GM04503 (cell line): ENCODE measurements at regions not wholly inside any gene's neighbourhood (a gene's known extent, or its start where the extent isn't known, plus 50 kb on each side); places are given as distances from the start of the nearest gene placed in this dataset.

Experiments used
- DNase-seq: peaks from one replicate; pipeline ENCODE4 v3.0.0-alpha.2; 2012; ENCODE audit warnings: low read depth

- DNase-seq: no peak
Measured at GRCh38 chr5:74094096-74094781, 468.2 kb downstream of the ARHGEF28 start.

- no peak for DNase-seq
Measured at GRCh38 chr5:74093561-74093960, 467.6 kb downstream of the ARHGEF28 start.

GRCh38 chr5:74092766-74093165 lies 466.8 kb downstream of the ARHGEF28 start:
- no peak for DNase-seq

DNA sequence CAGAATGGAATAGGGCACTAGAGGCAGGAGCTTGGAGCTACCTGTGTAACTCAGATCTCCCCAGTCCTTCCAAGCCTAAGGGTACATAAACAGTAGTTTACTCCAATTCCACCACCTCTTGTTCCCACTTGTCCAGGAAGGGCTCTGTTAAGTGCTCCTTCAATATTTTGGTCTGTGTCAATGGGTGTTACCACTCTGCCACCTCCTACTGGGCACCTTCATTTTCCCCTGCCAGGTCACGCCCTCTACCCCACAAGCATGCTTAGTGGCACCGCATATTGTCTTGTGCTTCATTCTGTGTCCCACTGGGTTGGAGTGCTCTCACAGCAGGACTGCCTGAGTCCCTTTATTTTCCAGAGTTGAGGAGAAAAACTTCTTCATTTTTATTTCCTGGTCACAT lies 459.8 kb downstream of the ARHGEF28 start:
- DNase-seq: no peak

DNA sequence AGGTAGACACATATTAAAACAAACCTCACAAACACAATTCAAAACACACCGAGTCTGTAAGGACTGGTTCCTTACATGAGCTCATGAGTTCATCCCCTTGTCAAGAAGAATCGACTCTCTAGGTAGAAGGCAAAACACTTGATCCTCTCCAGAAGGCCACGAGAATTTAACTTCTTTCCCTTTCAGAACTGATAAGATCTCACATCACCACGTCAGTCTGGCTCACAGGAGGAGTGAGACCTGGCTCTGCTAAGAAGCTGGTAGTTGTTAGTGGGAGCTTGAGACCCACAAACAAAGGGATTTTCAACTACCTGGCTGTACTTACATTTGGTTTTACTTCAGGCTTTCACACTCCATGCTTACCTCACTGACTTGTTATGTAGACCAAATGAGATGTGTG lies 459.2 kb downstream of the ARHGEF28 start:
- no peak for DNase-seq

- no peak for DNase-seq
Measured at GRCh38 chr5:74083096-74083791, 457.2 kb downstream of the ARHGEF28 start.

GRCh38 chr5:74082512-74083055 lies 456.6 kb downstream of the ARHGEF28 start:
- no peak for DNase-seq

DNA sequence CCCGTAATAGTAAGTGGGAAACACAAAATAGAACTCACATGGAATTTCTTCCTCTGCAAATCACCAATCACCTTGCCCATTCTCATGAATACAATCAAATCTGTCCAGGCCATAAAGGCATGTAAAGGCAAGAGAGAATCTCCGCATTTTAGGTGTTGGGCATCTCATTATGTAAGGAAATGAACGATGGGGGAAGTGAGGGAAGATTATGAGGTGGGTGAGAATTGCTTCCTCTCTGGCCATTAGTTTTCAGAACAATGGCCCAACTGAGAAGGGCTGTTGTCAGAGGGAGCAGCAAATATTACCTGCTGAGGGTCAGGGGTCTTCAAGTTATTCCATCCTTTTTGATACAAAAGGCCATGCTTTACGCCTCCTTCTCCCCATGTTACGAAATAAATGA lies 455.1 kb downstream of the ARHGEF28 start:
- DNase-seq: no peak

DNA sequence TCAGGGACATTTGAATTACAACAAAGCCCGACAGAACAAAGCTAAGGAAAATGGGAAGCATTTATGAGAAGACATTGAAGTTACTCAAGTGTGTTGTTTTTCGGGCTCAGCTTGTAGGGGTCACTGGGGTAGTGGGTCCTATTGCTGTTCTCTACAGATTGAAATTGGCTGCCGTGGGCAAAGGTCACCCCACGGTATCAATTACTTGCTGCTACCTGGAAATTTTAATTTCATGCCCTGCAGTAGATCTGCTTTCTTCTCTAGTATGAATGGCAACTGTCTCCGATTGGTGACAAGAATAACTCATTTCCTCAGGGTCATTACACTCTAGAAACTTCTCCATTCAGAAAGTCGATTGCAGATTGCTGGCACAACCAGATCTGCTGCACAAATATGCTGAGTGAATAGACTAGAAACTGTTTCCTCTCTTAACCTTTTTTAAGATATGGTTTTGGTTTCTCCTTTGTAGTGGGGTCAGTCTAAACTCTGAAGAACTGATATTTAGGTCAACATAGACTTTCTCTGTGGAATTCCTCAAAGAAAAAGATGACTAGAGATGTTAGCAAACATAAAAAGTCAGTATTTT lies 454.1 kb downstream of the ARHGEF28 start:
- no peak for DNase-seq

GRCh38 chr5:74075501-74076484 lies 449.8 kb downstream of the ARHGEF28 start:
- no peak for DNase-seq

DNA sequence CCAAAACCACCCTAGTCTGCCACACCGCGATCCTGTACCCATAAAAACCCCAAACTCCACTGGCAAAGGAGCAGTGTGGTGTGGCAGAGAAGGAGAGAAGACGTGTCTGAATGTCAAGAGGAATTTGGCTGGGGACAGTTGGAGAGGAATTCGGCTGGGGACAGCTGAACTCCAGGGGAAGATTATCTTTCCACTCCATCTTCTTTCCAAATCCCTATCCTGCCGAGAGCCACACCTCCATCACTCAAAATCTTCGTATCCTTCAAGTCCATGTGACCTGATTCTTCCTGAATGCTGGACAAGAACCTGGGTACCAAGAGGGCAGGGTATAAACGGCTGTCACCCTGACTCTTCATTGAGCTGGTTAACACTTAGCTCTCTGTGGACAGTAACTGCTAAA lies 448.1 kb downstream of the ARHGEF28 start:
- DNase-seq: no peak

- no peak for DNase-seq
Measured at GRCh38 chr5:74073257-74073656, 447.3 kb downstream of the ARHGEF28 start.

DNA sequence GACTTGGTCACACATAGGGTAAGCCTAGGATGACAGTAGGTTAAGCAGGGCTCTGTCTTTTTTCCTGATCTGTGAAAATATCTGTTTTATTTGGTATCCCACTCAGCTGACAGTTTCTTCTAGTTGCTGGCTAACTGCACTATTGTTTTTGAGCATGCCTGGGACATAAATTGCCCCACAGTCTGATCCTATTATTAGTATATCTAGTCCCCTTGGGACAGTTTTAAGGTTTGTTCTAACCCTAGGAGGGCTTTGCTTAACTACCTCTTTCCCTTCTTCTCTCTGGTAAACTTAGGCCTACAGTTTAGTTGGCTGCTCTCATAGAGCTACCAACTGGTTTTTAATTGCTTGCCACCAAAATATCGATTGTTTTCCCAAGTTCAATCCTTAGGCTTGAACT lies 446.6 kb downstream of the ARHGEF28 start:
- no peak for DNase-seq

DNA sequence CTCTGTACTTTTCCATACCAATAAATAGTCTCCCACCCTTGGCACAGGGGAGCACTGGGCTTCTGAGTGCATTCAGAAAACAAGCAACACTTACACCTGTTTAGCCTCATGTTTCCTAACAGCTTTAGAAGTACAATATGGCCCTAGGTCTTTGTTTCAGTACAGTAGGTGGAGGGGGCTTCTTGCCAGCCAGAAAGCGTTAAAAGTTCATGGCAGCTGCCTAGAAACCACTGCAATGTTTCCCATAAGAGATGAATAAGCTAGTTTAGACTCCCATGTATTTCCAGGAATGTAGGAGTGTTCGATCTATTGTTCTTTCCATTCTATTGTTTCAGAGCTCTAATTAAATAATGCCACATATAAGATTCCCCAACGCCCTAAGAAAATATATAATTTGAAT lies 444.8 kb downstream of the ARHGEF28 start:
- no peak for DNase-seq

GRCh38 chr5:74069741-74070140 lies 443.7 kb downstream of the ARHGEF28 start:
- DNase-seq: no peak

DNA sequence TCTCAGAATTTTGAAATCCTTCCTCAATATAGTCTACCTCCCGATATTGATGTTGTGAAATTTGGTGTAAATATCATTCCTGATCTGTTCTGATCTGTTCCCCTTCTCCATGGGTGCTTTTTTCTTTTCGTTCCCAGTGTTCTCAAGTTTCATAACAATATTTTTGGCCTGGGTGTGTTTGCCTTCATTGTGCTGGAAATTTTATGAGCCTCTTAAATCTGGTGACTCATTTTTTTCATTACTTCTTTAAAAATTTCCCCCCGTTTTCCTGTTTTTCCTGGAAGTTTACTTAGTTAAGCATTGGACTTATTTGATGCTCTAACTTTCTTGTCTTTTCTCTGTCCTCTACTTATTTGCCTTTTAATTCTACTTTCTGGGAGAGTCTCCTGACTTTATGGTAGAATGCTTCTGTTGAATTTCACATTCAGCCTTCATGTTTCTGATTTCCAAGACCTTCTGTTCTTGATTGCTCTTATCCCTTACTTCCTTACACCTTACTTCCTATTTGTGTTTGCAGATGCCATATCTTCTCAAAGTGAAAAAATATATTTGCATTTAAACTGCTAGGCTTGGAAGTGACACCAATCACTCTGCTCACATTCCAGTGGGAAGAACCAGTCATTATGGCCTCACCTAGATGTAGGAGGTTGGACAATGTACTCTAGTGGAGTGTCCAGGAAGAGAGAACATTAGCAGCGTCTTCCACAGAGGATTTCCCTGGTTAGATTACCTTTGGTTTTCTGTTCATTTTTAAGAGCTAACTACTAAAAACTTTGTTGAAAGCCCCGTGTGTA lies 441.9 kb downstream of the ARHGEF28 start:
- peak; percentile 32 for DNase-seq

- DNase-seq: no peak
Measured at GRCh38 chr5:74064911-74065310, 438.9 kb downstream of the ARHGEF28 start.

GRCh38 chr5:74064225-74064624 lies 438.2 kb downstream of the ARHGEF28 start:
- DNase-seq: no peak

DNA sequence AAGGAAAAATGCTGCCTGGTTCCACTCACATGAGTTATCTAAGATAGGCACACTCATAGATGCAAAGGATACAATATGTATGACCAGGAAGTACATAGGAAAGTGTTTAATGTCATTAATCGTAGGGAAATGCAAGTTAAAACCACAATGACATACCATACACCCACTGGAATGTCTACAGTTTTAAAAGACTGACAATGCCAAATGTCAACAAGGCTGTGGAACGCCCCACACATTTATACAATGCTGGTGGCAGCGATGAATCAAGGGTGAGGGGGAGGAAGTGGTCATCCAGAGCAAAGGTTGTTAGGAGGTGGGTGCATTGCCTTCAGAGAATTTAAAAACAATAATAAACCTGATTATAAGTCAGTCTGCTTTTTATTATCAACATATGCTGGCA lies 437.8 kb downstream of the ARHGEF28 start:
- DNase-seq: peak; percentile 49

DNA sequence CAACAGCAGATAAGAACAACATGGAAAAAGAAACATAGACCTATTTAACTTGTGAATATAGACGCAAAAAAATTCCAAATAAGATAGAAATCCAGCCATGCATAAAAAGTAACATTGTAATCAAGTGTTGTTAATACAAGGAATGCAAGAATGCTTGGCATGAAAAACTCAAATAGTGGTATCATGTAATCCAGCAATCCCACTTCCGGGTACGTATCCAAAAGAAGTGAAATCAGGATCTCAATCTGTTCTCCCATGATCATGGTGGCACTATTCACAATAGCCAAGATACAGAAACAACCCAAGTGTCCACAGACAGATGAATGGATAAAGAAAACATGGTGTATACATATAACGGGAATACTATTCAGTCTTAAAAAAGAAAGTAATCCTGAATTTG lies 437.4 kb downstream of the ARHGEF28 start:
- no peak for DNase-seq

DNA sequence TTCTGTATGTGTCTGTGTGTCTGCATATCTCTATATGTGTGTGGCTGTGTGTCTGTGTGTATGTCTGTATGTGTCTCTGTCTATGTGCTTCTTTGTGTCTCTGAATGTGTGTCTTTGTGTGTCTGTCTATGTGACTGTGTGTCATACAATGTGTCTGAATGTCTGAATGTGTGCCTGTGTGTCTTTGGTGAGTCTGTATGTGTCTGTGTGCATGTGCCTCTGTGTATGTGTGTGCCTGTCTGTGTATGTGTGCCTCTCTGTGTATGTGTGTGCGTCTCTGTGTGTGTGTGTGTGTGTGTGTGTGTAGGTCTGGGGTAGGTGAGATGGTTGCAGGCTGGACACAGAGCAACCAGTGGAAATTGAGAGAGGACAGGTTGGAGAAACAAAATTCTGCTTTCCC lies 435.3 kb downstream of the ARHGEF28 start:
- DNase-seq: no peak
